Dermis microvascular lymphatic vessel endothelial cell (primary cell): ENCODE measurements at regions not wholly inside any gene's neighbourhood (a gene's known extent, or its start where the extent isn't known, plus 50 kb on each side); places are given as distances from the start of the nearest gene placed in this dataset.
A peak's percentile ranks its signal among the peaks of the same experiment; 100 is the strongest.

Experiments used
- DNase-seq, 2 donors: peaks; one replicate each; pipeline versions ENCODE4 v3.0.0 to v3.0.0-alpha.2; 2010; ENCODE audit warnings: low read depth in 2 of 2

GRCh38 chr11:116507016-116507415 lies 265.8 kb downstream of the BUD13 start:
- DNase-seq = no peak

GRCh38 chr11:116506263-116506825 lies 266.4 kb downstream of the BUD13 start:
- no peak for DNase-seq

GRCh38 chr11:116505298-116506262 lies 267.2 kb downstream of the BUD13 start:
- DNase-seq = no peak

GRCh38 chr11:116504541-116505297 lies 268.1 kb downstream of the BUD13 start:
- no peak for DNase-seq

- no peak for DNase-seq
Measured at GRCh38 chr11:116503216-116504160, 269.3 kb downstream of the BUD13 start.

- DNase-seq = no peak
Measured at GRCh38 chr11:116502641-116503061, 270.1 kb downstream of the BUD13 start.

- no peak for DNase-seq
Measured at GRCh38 chr11:116501728-116502127, 271.1 kb downstream of the BUD13 start.

GRCh38 chr11:116500947-116501602 lies 271.7 kb downstream of the BUD13 start:
- DNase-seq = no peak

GRCh38 chr11:116500026-116500946 lies 272.5 kb downstream of the BUD13 start:
- DNase-seq = no peak

- DNase-seq = peak; percentile 62 to 83
Measured at GRCh38 chr11:116499396-116500003, 273.3 kb downstream of the BUD13 start.

- DNase-seq = no peak
Measured at GRCh38 chr11:116498161-116498560, 274.6 kb downstream of the BUD13 start.

- DNase-seq = no peak
Measured at GRCh38 chr11:116492600-116492999, 280.2 kb downstream of the BUD13 start.

- no peak for DNase-seq
Measured at GRCh38 chr11:116488836-116489389, 283.9 kb downstream of the BUD13 start.

- no peak for DNase-seq
Measured at GRCh38 chr11:116485425-116485824, 287.4 kb downstream of the BUD13 start.

GRCh38 chr11:116482716-116483115 lies 290.1 kb downstream of the BUD13 start:
- DNase-seq = no peak

GRCh38 chr11:116481126-116481675 lies 291.6 kb downstream of the BUD13 start:
- peak in 1 of 2 donors; percentile 16 for DNase-seq

- no peak for DNase-seq
Measured at GRCh38 chr11:116478669-116479668, 293.8 kb downstream of the BUD13 start.
